Thyroid gland (tissue), 4 donors: ENCODE measurements at regions not wholly inside any gene's neighbourhood (a gene's known extent, or its start where the extent isn't known, plus 50 kb on each side); places are given as distances from the start of the nearest gene placed in this dataset.

Source experiments
- DNase-seq, 2 donors: peaks; one replicate each; pipeline ENCODE4 v3.0.0-alpha.2; 2019
- H3K27ac ChIP-seq, 3 donors: fragments of 200-600 bp; sonication (generic); 1 replicate in 2 of 3; 2 replicates in 1 of 3; pipeline ENCODE4 v1.5.1; 2016 to 2019; ENCODE audit warnings: mild to moderate bottlenecking in 1 of 3, moderate library complexity in 1 of 3
- H3K27me3 ChIP-seq: fragments of 200-600 bp; sonication (generic); one replicate; pipeline ENCODE4 v1.5.1; 2019
- H3K36me3 ChIP-seq, 2 donors: fragments of 200-600 bp; sonication (generic); one replicate each; pipeline ENCODE4 v1.5.1; 2016 to 2019
- H3K4me1 ChIP-seq, 2 donors: fragments of 200-600 bp; sonication (generic); one replicate each; pipeline ENCODE4 v1.5.1; 2017 to 2019
- H3K4me3 ChIP-seq, 3 donors: fragments of 200-600 bp; sonication (generic); replicated peaks in 1 of 3; 1 replicate in 2 of 3; 2 replicates in 1 of 3; pipeline ENCODE4 v1.5.1; 2016; ENCODE audit warnings: mild to moderate bottlenecking in 1 of 3
- H3K9me3 ChIP-seq: fragments of 200-600 bp; sonication (generic); one replicate; pipeline ENCODE4 v1.5.1; 2017
- POLR2A ChIP-seq, 2 donors: fragments of 450-650 bp; IDR thresholded peaks; one replicate each; pipeline ENCODE4 v1.6.1; 2017; ENCODE audit warnings: antibody characterized with exemption in 2 of 2, mild to moderate bottlenecking in 2 of 2, moderate library complexity in 1 of 2
- WGBS, 2 donors: methylation state at CpG; one replicate each; pipeline ENCODE4 v1.1.5; 2017; 5-methylcytosine and 5-hydroxymethylcytosine counted together
- intact Hi-C: fragments of 100-400 bp; cut with DNase I; formaldehyde crosslinking; loops from one replicate; pipeline ENCODE4 v1.15.1; 2023
- TF ChIP-seq, protein P1 (sequence below), 6 experiments: fragments of 200-600 bp in 3 of 6; fragments of 450-650 bp in 3 of 6; sonication (generic) in 3 of 6; IDR thresholded peaks; one replicate each; pipeline ENCODE4 v1.5.1; 2016 to 2019; ENCODE audit warnings: antibody characterized with exemption in 6 of 6, mild to moderate bottlenecking in 2 of 6, inconsistent platforms in 1 of 6, moderate library complexity in 1 of 6

DNA sequence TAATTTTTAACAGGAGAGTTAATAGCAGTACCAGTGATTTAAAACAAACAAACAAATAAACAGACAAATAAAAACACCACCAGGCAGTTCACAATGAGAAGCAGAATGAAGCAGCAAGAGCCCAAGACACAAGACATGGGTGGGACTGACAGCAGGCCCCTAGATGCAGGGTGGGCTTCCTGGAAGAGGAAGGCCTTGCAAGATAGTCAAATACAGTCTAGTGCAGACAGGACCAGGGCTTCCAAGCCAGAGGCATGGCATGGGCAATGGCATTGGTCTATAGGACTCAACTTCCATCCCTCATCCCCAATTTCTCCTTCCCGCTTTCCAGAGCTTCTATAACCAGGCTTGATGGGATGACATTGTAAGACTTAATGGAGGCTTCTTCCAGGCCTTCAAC is 645.1 kb downstream of the UQCRFS1 start:
- Histone ChIP-seq H3K9me3 (no peaks in the 10 kb centered on the region), H3K27me3 (no peaks in the 10 kb centered on the region), H3K4me3 (no peak overlapping the region), H3K4me1 (no peaks in the 10 kb centered on the region), H3K36me3 (no peaks in the 10 kb centered on the region), H3K27ac (no peak overlapping the region)
- TF ChIP-seq, protein P1, sequence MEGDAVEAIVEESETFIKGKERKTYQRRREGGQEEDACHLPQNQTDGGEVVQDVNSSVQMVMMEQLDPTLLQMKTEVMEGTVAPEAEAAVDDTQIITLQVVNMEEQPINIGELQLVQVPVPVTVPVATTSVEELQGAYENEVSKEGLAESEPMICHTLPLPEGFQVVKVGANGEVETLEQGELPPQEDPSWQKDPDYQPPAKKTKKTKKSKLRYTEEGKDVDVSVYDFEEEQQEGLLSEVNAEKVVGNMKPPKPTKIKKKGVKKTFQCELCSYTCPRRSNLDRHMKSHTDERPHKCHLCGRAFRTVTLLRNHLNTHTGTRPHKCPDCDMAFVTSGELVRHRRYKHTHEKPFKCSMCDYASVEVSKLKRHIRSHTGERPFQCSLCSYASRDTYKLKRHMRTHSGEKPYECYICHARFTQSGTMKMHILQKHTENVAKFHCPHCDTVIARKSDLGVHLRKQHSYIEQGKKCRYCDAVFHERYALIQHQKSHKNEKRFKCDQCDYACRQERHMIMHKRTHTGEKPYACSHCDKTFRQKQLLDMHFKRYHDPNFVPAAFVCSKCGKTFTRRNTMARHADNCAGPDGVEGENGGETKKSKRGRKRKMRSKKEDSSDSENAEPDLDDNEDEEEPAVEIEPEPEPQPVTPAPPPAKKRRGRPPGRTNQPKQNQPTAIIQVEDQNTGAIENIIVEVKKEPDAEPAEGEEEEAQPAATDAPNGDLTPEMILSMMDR (IDR thresholded peaks at IDR 0.05): no peak
- TF ChIP-seq POLR2A (IDR thresholded peaks at IDR 0.05): no peak
- DNase-seq: no peak
- 95 to 97% methylated on average over 1 of the region's 1 CpG for WGBS, 2 donors
- intact Hi-C loops: no loop called here

DNA sequence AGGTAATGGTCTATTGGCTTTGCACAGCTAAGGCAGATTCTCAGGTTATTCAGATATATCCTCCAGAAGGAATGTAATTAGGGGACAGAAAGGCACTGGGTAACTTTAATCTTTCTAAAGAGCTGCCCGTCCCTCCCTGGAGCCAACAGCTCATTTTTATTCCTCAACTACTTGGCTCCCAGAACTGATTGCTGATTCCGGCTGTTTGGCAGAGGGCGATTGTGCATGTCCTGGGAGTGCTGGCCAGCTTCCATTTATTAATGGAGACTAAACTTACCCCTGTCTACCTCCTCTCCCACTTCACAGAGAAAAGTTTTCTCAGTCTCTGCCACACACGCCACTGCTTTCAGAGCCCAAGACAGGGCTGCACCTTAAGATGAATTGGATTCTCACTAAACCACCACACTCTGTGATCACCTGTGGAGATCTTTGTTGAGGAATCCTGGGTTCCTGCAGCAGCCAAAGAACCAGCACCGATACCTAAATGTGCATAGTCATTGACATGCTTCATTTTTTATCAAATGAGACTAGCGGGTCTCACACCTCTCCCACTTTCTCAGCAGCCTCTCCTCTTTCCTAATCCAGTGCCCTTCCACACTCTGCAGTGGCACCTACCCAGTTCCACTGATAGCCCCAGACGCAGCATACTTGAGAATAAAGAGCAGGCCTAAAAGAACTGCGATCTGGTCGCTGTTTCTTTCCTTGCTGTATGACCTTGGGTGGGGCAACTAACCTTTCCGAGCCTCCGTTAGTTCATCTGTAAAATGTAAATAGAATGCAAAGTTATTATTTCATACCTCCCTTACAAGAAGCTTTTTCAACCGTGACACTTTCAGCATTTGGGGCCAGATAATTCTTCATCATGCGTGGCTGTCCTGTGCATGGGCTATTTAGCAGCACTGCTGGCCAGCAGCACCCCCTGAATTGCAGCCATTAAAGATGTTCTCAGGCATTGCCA is 648.7 kb downstream of the UQCRFS1 start:
- Histone ChIP-seq H3K36me3 (no peaks in the 10 kb centered on the region), H3K27me3 (no peaks in the 10 kb centered on the region), H3K4me1 (no peaks in the 10 kb centered on the region), H3K4me3 (no peak overlapping the region), H3K9me3 (no peaks in the 10 kb centered on the region), H3K27ac (no peak overlapping the region)
- WGBS, 2 donors: 55 to 69% methylated on average over 13 of the region's 13 CpGs
- DNase-seq: no peak
- no peak for TF ChIP-seq POLR2A (IDR thresholded peaks at IDR 0.05)
- TF ChIP-seq, protein P1 (IDR thresholded peaks at IDR 0.05): no peak
- intact Hi-C loops: no loop called here

DNA sequence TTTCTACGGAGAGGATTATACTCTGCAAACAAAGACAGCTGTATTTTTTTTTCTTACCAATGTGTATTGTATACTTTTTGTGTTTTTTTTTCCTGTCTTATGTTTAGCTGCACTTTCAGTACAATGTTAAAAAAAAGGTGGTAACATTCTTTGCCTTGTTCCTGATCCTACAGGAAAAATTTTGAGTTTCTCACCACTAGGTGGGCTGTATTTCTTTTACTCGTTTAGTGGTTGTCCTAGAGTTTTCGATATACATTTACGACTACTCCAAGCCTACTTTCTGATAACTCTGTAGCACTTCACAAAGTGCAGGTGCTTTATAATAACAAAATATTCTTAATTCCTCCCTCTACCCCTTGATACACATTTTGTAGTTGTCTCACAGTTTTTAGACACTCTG is 652.2 kb downstream of the UQCRFS1 start:
- H3K4me1 ChIP-seq: no peaks in the 10 kb centered on the region
- intact Hi-C loops: no loop called here
- H3K27me3 ChIP-seq: no peaks in the 10 kb centered on the region
- DNase-seq: no peak
- TF ChIP-seq, protein P1 (IDR thresholded peaks at IDR 0.05): no peak
- no peak for TF ChIP-seq POLR2A (IDR thresholded peaks at IDR 0.05)
- 67 to 71% methylated on average over 4 of the region's 4 CpGs for WGBS, 2 donors
- H3K4me3 ChIP-seq: no peak overlapping the region
- no peaks in the 10 kb centered on the region for H3K36me3 ChIP-seq
- no peaks in the 10 kb centered on the region for H3K9me3 ChIP-seq
- H3K27ac ChIP-seq: no peak overlapping the region

DNA sequence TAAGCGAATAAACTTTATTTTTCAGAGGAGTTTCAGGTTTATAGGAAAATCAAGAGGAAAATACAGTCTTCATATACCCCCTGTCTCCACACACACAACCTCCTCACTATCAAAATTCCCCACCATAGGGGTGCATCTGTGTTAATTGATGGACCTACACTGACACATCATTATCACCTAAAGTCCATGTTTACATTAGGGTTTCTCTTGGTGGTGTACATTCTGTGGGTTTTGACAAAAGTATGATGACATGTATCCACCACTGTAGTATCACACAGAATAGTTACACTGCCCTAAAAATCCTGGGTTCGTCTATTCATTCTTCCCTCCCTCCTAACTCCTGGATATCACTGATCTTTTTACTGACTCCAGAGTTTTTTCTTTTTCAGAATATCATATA is 654.2 kb downstream of the UQCRFS1 start:
- H3K4me3 ChIP-seq: no peak overlapping the region
- H3K4me1 ChIP-seq: no peaks in the 10 kb centered on the region
- TF ChIP-seq POLR2A (IDR thresholded peaks at IDR 0.05): no peak
- TF ChIP-seq, protein P1 (IDR thresholded peaks at IDR 0.05): no peak
- H3K27me3 ChIP-seq: no peaks in the 10 kb centered on the region
- H3K36me3 ChIP-seq: no peaks in the 10 kb centered on the region
- intact Hi-C loops: no loop called here
- DNase-seq: no peak
- 63 to 70% methylated on average over 2 of the region's 2 CpGs for WGBS, 2 donors
- no peaks in the 10 kb centered on the region for H3K9me3 ChIP-seq
- no peak overlapping the region for H3K27ac ChIP-seq

DNA sequence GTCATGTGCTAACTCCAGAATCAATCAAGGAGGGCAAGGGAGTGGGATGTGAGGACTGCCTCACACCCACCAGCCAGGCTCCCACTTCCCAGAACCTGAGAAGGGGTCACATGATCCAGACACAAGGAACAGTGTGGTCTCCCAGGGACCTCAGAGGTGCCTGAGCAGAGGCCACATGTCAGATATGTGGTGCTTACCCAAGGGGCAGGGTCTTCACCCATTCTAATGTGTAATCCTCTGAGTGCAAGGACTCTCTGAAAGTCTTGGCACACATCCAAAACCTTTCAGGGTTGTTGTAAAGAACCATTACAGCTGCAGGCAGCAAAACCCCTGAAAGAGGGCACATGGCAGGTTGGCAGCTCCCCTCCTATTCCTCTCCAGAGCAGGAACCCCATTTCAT is 656.6 kb downstream of the UQCRFS1 start:
- no peak for TF ChIP-seq POLR2A (IDR thresholded peaks at IDR 0.05)
- TF ChIP-seq, protein P1 (IDR thresholded peaks at IDR 0.05): no peak
- no peak for DNase-seq

More for the DNA sequence above, 656.6 kb downstream of the UQCRFS1 start:
- Histone ChIP-seq H3K36me3 (no peaks in the 10 kb centered on the region), H3K4me1 (no peaks in the 10 kb centered on the region), H3K9me3 (no peaks in the 10 kb centered on the region), H3K27ac (no peak overlapping the region), H3K4me3 (no peak overlapping the region), H3K27me3 (no peaks in the 10 kb centered on the region)
- intact Hi-C loops: no loop called here
